VCaP (cell line): ENCODE measurements at regions not wholly inside any gene's neighbourhood (a gene's known extent, or its start where the extent isn't known, plus 50 kb on each side); places are given as distances from the start of the nearest gene placed in this dataset.

Source experiments
- H3K27ac ChIP-seq: fragments of 450-650 bp; 2 replicates; pipeline ENCODE4 v1.5.1; 2017
- TF ChIP-seq, protein P1 (sequence below): fragments of 450-650 bp; conservative IDR thresholded peaks from 2 replicates; pipeline ENCODE4 v1.5.1; 2017; ENCODE audit warnings: mild to moderate bottlenecking, moderate library complexity

DNA sequence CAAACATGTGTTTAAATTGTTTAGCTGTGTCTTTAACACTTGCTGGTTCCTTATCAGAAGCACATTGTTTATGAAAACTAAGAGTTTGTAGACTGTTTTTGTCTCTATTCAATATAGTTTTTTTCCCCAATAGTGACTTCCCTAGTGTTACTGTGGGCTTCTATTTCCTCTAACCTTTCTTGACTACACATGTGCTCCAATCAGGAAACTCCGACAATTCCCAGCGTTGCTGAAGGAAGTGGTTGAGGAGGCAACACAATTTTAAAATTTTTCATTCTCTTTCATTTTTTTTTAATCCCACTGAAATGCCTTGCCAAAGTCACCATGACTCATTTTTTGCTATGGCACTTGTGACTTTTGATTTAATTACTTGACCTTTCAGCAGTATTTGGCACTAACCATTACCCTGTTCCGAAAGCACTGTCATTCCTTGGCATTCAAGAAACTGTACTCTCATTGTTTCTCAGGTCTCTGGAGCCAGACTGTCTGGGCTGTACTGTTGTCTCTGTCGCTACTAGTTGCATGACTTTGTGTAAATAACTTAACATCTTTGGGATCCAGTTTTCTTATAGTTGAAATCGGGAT lies 67.6 kb upstream of the FREM3 start:
- H3K27ac ChIP-seq: no peak overlapping the region
- TF ChIP-seq, protein P1, sequence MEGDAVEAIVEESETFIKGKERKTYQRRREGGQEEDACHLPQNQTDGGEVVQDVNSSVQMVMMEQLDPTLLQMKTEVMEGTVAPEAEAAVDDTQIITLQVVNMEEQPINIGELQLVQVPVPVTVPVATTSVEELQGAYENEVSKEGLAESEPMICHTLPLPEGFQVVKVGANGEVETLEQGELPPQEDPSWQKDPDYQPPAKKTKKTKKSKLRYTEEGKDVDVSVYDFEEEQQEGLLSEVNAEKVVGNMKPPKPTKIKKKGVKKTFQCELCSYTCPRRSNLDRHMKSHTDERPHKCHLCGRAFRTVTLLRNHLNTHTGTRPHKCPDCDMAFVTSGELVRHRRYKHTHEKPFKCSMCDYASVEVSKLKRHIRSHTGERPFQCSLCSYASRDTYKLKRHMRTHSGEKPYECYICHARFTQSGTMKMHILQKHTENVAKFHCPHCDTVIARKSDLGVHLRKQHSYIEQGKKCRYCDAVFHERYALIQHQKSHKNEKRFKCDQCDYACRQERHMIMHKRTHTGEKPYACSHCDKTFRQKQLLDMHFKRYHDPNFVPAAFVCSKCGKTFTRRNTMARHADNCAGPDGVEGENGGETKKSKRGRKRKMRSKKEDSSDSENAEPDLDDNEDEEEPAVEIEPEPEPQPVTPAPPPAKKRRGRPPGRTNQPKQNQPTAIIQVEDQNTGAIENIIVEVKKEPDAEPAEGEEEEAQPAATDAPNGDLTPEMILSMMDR: no peak

DNA sequence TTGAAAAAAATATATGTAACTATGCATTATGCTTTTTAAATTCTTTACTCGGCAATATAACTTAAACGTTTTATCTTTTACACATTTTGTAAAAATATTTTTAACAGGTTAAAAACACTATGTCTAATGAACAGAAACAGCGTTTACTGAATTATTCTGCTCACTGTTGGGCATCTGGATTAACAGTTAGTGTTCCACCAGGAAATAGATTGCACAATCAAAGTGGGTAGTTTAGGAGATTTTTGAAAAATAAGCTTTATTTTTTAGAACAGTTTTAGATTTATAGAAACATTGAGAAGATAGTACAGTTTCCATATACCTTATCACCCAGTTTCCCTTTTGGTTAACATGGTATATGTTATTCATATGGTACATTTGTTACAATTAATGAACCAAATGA lies 63.1 kb upstream of the FREM3 start:
- H3K27ac ChIP-seq: no peak overlapping the region
- TF ChIP-seq, protein P1: no peak

DNA sequence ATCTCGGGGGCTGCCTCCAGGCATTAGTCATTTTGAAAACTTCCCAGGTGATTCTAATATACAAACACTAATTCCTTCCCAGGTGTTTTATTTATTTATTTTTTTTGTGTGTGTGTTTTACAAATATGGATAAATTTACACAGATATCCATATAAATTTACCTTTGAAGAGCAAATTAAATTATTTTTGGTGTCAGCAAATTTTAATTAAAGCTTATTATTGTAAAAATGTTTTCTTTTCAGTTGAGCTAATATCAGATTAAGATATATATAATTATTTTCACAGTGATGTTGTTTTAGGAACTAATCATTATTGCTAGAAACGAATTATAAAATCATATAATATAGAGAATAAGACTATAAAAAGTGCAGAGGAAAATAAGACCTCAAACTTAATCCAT lies 62.0 kb upstream of the FREM3 start:
- no peak overlapping the region for H3K27ac ChIP-seq
- TF ChIP-seq, protein P1: no peak
